Subcutaneous abdominal adipose tissue (tissue), 5 donors: ENCODE measurements at regions not wholly inside any gene's neighbourhood (a gene's known extent, or its start where the extent isn't known, plus 50 kb on each side); places are given as distances from the start of the nearest gene placed in this dataset.

Experiments
- H3K27ac ChIP-seq: one replicate; pipeline ENCODE4 v1.7.0; 2013; ENCODE audit warnings: low read depth, mild to moderate bottlenecking, inconsistent platforms, low read length, moderate library complexity
- H3K27me3 ChIP-seq, 5 donors: one replicate each; pipeline ENCODE4 v1.7.0; 2013; ENCODE audit warnings: low read length in 5 of 5, inconsistent platforms in 1 of 5; ENCODE audit not compliant: control insufficient read depth in 5 of 5, insufficient read depth in 4 of 5
- H3K36me3 ChIP-seq, 5 donors: one replicate each; pipeline ENCODE4 v1.7.0; 2013; ENCODE audit warnings: low read length in 5 of 5; ENCODE audit not compliant: control insufficient read depth in 5 of 5, insufficient read depth in 5 of 5
- H3K4me1 ChIP-seq, 5 donors: one replicate each; pipeline ENCODE4 v1.7.0; 2013; ENCODE audit warnings: low read length in 5 of 5, mild to moderate bottlenecking in 3 of 5, moderate library complexity in 1 of 5; ENCODE audit not compliant: control insufficient read depth in 5 of 5, insufficient read depth in 5 of 5
- H3K4me3 ChIP-seq, 5 donors: one replicate each; pipeline ENCODE4 v1.7.0; 2013; ENCODE audit warnings: low read length in 5 of 5, low read depth in 1 of 5
- H3K9ac ChIP-seq, 5 donors: one replicate each; pipeline ENCODE4 v1.7.0; 2013; ENCODE audit warnings: low read length in 5 of 5, mild to moderate bottlenecking in 4 of 5, moderate library complexity in 3 of 5
- H3K9me3 ChIP-seq, 5 donors: one replicate each; pipeline ENCODE4 v1.7.0; 2013; ENCODE audit warnings: low read length in 5 of 5; ENCODE audit not compliant: control insufficient read depth in 5 of 5
- donor health status: healthy.
- donor health status: healthy.
- donor health status: healthy.
- donor health status: healthy.
- donor health status: healthy.

- Histone ChIP-seq H3K9me3 (no peaks in the 10 kb centered on the region), H3K4me1 (no peaks in the 10 kb centered on the region), H3K9ac (no peak overlapping the region), H3K36me3 (no peaks in the 10 kb centered on the region), H3K27me3 (no peaks in the 10 kb centered on the region), H3K27ac (no peak overlapping the region), H3K4me3 (no peak overlapping the region)
Observed at GRCh38 chr19:30135093-30135757, 193.2 kb downstream of the URI1 start.

- no peaks in the 10 kb centered on the region for H3K9me3 ChIP-seq
- H3K27me3 ChIP-seq = no peaks in the 10 kb centered on the region
- no peak overlapping the region for H3K9ac ChIP-seq
- H3K4me3 ChIP-seq = no peak overlapping the region
- H3K27ac ChIP-seq = no peak overlapping the region
- H3K36me3 ChIP-seq = no peaks in the 10 kb centered on the region
- no peaks in the 10 kb centered on the region for H3K4me1 ChIP-seq
Observed at GRCh38 chr19:30135797-30136196, 193.8 kb downstream of the URI1 start.

- Histone ChIP-seq H3K27me3 (no peaks in the 10 kb centered on the region), H3K27ac (no peak overlapping the region), H3K4me1 (no peaks in the 10 kb centered on the region), H3K9ac (no peak overlapping the region), H3K4me3 (no peak overlapping the region), H3K36me3 (no peaks in the 10 kb centered on the region), H3K9me3 (no peaks in the 10 kb centered on the region)
Observed at GRCh38 chr19:30136611-30137195, 194.7 kb downstream of the URI1 start.

GRCh38 chr19:30137747-30138146, 195.7 kb downstream of the URI1 start:
- no peaks in the 10 kb centered on the region for H3K36me3 ChIP-seq
- no peaks in the 10 kb centered on the region for H3K9me3 ChIP-seq
- H3K27me3 ChIP-seq = no peaks in the 10 kb centered on the region
- H3K4me3 ChIP-seq = no peak overlapping the region
- no peak overlapping the region for H3K9ac ChIP-seq
- H3K27ac ChIP-seq = no peak overlapping the region
- no peaks in the 10 kb centered on the region for H3K4me1 ChIP-seq

- Histone ChIP-seq H3K4me1 (no peaks in the 10 kb centered on the region), H3K9me3 (no peaks in the 10 kb centered on the region), H3K9ac (no peak overlapping the region), H3K4me3 (no peak overlapping the region), H3K27ac (no peak overlapping the region), H3K27me3 (peaks cover 0 to 18% (median 3%) of the 10 kb centered on the region in 5 donors), H3K36me3 (no peaks in the 10 kb centered on the region)
Observed at GRCh38 chr19:30144242-30144758, 202.3 kb downstream of the URI1 start.

GRCh38 chr19:30144802-30145201, 202.8 kb downstream of the URI1 start:
- H3K4me1 ChIP-seq = no peaks in the 10 kb centered on the region
- no peak overlapping the region for H3K4me3 ChIP-seq
- no peak overlapping the region for H3K9ac ChIP-seq
- H3K27ac ChIP-seq = no peak overlapping the region
- peaks cover 0 to 22% (median 3%) of the 10 kb centered on the region in 5 donors for H3K27me3 ChIP-seq
- H3K9me3 ChIP-seq = no peaks in the 10 kb centered on the region
- H3K36me3 ChIP-seq = no peaks in the 10 kb centered on the region

GRCh38 chr19:30145467-30145866, 203.4 kb downstream of the URI1 start:
- Histone ChIP-seq H3K9me3 (no peaks in the 10 kb centered on the region), H3K4me1 (no peaks in the 10 kb centered on the region), H3K27me3 (peaks cover 0 to 26% (median 3%) of the 10 kb centered on the region in 5 donors), H3K9ac (no peak overlapping the region), H3K4me3 (no peak overlapping the region), H3K27ac (no peak overlapping the region), H3K36me3 (no peaks in the 10 kb centered on the region)

GRCh38 chr19:30146346-30146745, 204.3 kb downstream of the URI1 start:
- H3K27me3 ChIP-seq = peaks cover 0 to 26% (median 3%) of the 10 kb centered on the region in 5 donors

GRCh38 chr19:30148039-30148790, 206.2 kb downstream of the URI1 start:
- no peak overlapping the region for H3K9ac ChIP-seq
- no peaks in the 10 kb centered on the region for H3K4me1 ChIP-seq
- no peak overlapping the region for H3K4me3 ChIP-seq
- peaks cover 0 to 26% (median 7%) of the 10 kb centered on the region in 5 donors for H3K27me3 ChIP-seq
- no peak overlapping the region for H3K27ac ChIP-seq
- H3K9me3 ChIP-seq = no peaks in the 10 kb centered on the region
- no peaks in the 10 kb centered on the region for H3K36me3 ChIP-seq

More at GRCh38 chr19:30146346-30146745, 204.3 kb downstream of the URI1 start:
- H3K9me3 ChIP-seq = no peaks in the 10 kb centered on the region
- H3K36me3 ChIP-seq = no peaks in the 10 kb centered on the region
- H3K4me3 ChIP-seq = no peak overlapping the region
- H3K9ac ChIP-seq = no peak overlapping the region
- no peak overlapping the region for H3K27ac ChIP-seq
- no peaks in the 10 kb centered on the region for H3K4me1 ChIP-seq

- no peak overlapping the region for H3K27ac ChIP-seq
- H3K4me3 ChIP-seq = no peak overlapping the region
- no peaks in the 10 kb centered on the region for H3K9me3 ChIP-seq
- no peak overlapping the region for H3K9ac ChIP-seq
- H3K36me3 ChIP-seq = no peaks in the 10 kb centered on the region
- no peaks in the 10 kb centered on the region for H3K4me1 ChIP-seq
- peaks cover 0 to 26% (median 10%) of the 10 kb centered on the region in 5 donors for H3K27me3 ChIP-seq
Observed at GRCh38 chr19:30148803-30149202, 206.8 kb downstream of the URI1 start.
